ENCODE measurements at regions not wholly inside any gene's neighbourhood (a gene's known extent, or its start where the extent isn't known, plus 50 kb on each side); places are given as distances from the start of the nearest gene placed in this dataset.
A peak's percentile ranks its signal among the peaks of the same experiment; 100 is the strongest.

- DNase-seq (ENCODE audit: extremely low read depth, low read depth) = no peak
- TF ChIP-seq CTCF (IDR thresholded peaks at IDR 0.05; ENCODE audit: low read depth, low read length) = no peak
Measured at GRCh38 chr20:4600308-4601014, 85.8 kb upstream of the PRNP start.

GRCh38 chr20:4597215-4597614 is 89.0 kb upstream of the PRNP start:
- no peak for TF ChIP-seq CTCF (IDR thresholded peaks at IDR 0.05; ENCODE audit: low read depth, low read length)
- DNase-seq (ENCODE audit: extremely low read depth, low read depth) = no peak

- no peak for TF ChIP-seq CTCF (IDR thresholded peaks at IDR 0.05; ENCODE audit: low read depth, low read length)
- DNase-seq (ENCODE audit: extremely low read depth, low read depth) = no peak
Measured at GRCh38 chr20:4593149-4593525, 93.1 kb upstream of the PRNP start.

- peak; percentile 56 for TF ChIP-seq CTCF (IDR thresholded peaks at IDR 0.05; ENCODE audit: low read depth, low read length)
- DNase-seq (ENCODE audit: extremely low read depth, low read depth) = no peak
Measured at GRCh38 chr20:4592316-4593148, 93.7 kb upstream of the PRNP start.

GRCh38 chr20:4591975-4592315 is 94.3 kb upstream of the PRNP start:
- TF ChIP-seq CTCF (IDR thresholded peaks at IDR 0.05; ENCODE audit: low read depth, low read length) = no peak
- DNase-seq (ENCODE audit: extremely low read depth, low read depth) = no peak

GRCh38 chr20:4585758-4586157 is 100.5 kb upstream of the PRNP start:
- DNase-seq (ENCODE audit: extremely low read depth, low read depth) = no peak
- no peak for TF ChIP-seq CTCF (IDR thresholded peaks at IDR 0.05; ENCODE audit: low read depth, low read length)

- TF ChIP-seq CTCF (IDR thresholded peaks at IDR 0.05; ENCODE audit: low read depth, low read length) = no peak
- DNase-seq (ENCODE audit: extremely low read depth, low read depth) = no peak
Measured at GRCh38 chr20:4585104-4585753, 101.0 kb upstream of the PRNP start.
